ENCODE measurements at regions not wholly inside any gene's neighbourhood (a gene's known extent, or its start where the extent isn't known, plus 50 kb on each side); places are given as distances from the start of the nearest gene placed in this dataset.
"Not testable (repeated sequence)": the region's sequence is repeated elsewhere in the genome, so short reads cannot be mapped to it uniquely, and the experiment has no call there.

DNA sequence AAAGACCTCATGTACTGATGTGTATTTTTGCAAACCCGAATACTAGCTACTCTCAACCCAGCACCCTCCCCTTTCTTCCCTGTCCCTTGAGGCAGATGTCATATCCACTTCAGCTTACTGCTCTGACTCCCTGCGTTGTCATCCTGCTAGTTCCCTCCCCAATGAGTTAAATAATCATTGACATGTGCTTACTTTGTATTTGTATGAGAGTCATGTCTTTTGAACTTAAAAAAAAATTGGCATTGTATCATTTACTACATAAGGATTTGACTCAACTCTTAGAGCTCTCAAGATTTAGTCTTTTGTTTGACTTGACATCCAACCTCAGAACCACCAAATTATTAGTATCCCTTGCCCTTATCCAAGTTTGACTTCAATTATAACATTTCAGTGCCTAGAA lies 219.7 kb upstream of the TUT7 start:
- TF ChIP-seq, protein P1, sequence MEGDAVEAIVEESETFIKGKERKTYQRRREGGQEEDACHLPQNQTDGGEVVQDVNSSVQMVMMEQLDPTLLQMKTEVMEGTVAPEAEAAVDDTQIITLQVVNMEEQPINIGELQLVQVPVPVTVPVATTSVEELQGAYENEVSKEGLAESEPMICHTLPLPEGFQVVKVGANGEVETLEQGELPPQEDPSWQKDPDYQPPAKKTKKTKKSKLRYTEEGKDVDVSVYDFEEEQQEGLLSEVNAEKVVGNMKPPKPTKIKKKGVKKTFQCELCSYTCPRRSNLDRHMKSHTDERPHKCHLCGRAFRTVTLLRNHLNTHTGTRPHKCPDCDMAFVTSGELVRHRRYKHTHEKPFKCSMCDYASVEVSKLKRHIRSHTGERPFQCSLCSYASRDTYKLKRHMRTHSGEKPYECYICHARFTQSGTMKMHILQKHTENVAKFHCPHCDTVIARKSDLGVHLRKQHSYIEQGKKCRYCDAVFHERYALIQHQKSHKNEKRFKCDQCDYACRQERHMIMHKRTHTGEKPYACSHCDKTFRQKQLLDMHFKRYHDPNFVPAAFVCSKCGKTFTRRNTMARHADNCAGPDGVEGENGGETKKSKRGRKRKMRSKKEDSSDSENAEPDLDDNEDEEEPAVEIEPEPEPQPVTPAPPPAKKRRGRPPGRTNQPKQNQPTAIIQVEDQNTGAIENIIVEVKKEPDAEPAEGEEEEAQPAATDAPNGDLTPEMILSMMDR (IDR thresholded peaks at IDR 0.05; ENCODE audit: extremely low read depth, missing control alignments), result no peak
- no peak for DNase-seq (ENCODE audit: low spot score)

DNA sequence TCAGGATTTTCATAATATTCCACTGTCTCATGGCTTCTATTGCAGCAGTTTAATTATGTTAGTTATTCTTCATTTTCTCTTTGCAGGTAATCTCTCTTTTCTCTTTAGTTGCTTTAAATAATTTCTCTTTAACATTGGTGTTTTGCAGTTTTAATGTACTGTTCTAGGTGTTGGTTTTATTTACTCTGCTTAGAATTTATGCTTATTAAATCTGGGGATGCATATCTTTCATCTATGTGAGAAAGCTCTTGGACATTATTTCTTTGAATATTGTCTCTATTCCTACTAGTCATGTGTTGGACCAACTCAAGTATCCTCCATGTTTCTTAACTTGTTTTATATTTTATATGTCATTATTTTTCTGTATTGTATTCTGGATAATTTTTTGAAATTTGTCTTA lies 218.7 kb upstream of the TUT7 start:
- no peak for DNase-seq (ENCODE audit: low spot score)
- TF ChIP-seq, protein P1 (IDR thresholded peaks at IDR 0.05; ENCODE audit: extremely low read depth, missing control alignments), result no peak

DNA sequence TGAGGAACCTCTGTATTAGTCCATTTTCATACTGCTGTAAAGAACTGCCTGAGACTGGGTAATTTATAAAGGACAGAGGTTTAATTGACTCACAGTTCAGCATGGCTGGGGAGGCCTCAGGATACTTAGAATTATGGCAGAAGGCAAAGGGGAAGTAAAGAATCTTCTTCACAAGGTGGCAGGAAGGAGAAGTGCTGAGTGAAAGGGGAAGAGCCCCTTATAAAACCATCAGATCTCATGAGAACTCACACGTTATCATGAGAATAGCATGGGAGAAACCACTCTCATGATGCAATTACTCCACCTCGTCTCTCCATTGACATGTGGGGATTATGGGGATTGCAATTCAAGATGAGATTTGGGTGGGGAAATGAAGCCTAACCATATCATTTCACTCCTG lies 211.4 kb upstream of the TUT7 start:
- not testable (repeated sequence) for DNase-seq (ENCODE audit: low spot score)

DNA sequence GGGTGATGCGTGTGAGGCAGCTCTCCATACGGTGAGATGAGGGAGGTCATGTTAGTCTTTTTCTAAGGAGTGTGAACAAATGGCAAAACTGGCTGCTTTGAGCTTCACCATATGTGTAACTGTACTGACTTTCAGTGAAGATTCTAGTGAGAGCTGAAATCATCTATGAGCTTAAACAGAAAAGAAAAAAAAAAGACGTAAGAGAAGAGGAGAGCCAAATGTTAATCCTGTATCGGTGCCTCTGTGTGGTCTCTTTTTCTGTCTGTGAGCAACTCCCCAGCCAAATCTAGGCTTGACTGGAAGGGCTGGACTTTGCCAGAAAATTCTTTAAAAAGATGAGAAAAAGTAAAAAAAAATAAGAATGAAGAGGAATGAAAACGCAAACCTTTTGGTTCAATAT lies 209.7 kb upstream of the TUT7 start:
- TF ChIP-seq, protein P1 (IDR thresholded peaks at IDR 0.05; ENCODE audit: extremely low read depth, missing control alignments), result no peak
- DNase-seq (ENCODE audit: low spot score), result no peak

DNA sequence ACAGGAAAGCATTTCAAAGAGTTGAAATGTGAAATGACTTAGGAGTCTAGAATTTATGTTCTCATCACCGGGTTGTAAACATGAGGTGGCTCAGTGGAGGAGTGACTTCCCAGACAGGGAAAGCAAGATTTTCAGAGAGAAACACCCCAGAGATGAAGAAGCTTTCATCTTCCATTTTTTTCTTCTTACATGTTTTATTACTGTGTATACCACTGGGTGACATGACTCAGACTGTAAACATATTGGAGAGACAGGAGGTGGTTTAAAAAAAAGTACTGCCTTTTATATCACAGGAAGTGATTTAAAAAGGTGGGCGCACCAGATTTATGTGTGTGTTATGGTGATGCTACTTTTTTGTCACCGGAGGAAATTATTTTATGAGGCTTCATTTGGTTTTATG lies 209.1 kb upstream of the TUT7 start:
- DNase-seq (ENCODE audit: low spot score), result no peak
- TF ChIP-seq, protein P1 (IDR thresholded peaks at IDR 0.05; ENCODE audit: extremely low read depth, missing control alignments), result no peak

DNA sequence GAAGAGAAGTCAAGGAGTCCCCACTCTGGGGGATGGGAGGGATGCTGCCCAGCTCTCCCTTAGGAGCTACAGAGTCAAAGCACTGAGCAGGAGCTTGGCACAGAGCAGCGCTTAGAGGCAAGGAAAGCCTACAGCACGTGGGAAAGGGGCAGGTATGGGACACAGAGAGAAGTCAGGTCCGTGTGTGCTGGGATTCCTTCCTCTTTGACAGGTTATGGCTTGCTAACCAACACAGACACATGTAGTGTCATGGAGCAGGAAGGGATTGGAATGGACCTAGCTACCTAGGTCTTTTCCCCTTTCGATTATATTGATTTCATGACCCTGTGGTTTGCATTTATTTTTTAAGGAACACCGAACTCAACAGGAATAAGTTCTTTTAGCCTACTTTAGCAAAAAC lies 208.5 kb upstream of the TUT7 start:
- TF ChIP-seq, protein P1 (IDR thresholded peaks at IDR 0.05; ENCODE audit: extremely low read depth, missing control alignments), result no peak
- DNase-seq (ENCODE audit: low spot score), result no peak

DNA sequence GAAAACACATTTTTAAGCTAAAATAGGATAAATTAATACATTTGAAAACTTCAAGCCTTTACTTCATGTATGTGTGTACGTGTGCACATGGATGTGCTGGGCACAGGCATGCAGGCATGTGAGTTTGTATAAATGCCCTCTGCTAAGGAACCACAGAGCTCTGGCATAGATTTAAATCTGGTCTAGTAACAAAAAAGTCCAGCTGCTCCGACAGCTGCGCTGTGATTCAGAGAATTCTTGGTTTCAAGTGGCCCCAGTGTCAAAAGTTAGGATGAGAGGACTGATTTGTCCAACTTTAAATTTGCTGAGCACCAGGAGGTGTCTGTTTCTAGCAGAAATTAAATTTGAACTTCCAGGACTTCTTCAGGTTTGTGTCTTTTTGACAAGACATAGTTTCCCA lies 203.7 kb upstream of the TUT7 start:
- TF ChIP-seq, protein P1 (IDR thresholded peaks at IDR 0.05; ENCODE audit: extremely low read depth, missing control alignments), result no peak
- no peak for DNase-seq (ENCODE audit: low spot score)

DNA sequence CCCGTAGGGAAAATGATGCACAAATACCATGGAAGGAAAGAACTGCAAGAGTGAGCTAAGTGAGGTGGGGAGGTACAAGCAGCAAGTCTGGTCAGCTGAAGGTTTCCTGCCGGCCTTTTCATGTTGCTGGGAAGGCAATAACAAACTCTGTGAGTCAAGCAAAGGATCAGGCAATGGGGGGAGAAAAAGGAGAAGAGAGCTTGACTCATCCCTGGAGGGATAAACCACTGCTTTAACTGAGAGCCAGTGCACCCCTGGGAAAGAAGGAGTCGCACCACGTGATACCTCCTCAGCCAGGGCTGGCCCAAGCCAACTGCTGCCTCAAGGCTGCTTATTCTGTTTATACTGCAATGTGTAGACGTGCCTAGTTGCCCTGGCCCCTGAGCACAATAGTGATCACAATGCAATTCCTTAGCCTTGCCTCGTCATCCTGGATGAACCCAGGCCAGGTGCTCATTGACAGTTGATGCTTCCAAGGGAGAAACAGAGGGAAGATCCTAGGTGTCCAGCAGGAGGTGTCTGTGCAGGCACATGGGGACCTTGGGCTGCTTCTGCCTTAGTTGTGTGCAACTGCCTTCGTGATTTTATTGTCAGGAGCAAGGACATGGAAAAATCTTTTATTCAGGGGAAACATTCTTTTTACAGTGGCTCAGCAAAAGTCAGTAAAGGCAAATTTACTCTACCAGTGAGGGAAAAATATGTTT lies 203.0 kb upstream of the TUT7 start:
- TF ChIP-seq, protein P1 (IDR thresholded peaks at IDR 0.05; ENCODE audit: extremely low read depth, missing control alignments), result no peak
- no peak for DNase-seq (ENCODE audit: low spot score)

Measured in GM20000 (cell line).